RWPE2 (cell line): ENCODE measurements at regions not wholly inside any gene's neighbourhood (a gene's known extent, or its start where the extent isn't known, plus 50 kb on each side); places are given as distances from the start of the nearest gene placed in this dataset.

Experiments used
- ATAC-seq: fragments of 200-7000 bp; cut with Tn5 transposase; 3 replicates; pipeline ENCODE4 v1.9.1; 2021; ENCODE audit warnings: low read depth
- DNase-seq: peaks from one replicate; pipeline ENCODE4 v3.0.0-alpha.2; 2020; ENCODE audit warnings: low spot score
- H3K27ac ChIP-seq: fragments of 450-650 bp; 2 replicates; pipeline ENCODE4 v1.5.1; 2017; ENCODE audit warnings: mild to moderate bottlenecking; ENCODE audit not compliant: poor library complexity, severe bottlenecking
- H3K27me3 ChIP-seq: fragments of 250-450 bp; sonication (Bioruptor Pico); 2 replicates; pipeline ENCODE4 v1.5.1; 2021; ENCODE audit warnings: mild to moderate bottlenecking, moderate library complexity; ENCODE audit not compliant: insufficient read depth, poor library complexity, severe bottlenecking
- H3K36me3 ChIP-seq: fragments of 250-450 bp; sonication (Bioruptor Pico); 2 replicates; pipeline ENCODE4 v1.5.1; 2020; ENCODE audit warnings: low read depth, mild to moderate bottlenecking, moderate library complexity
- H3K4me1 ChIP-seq: fragments of 250-450 bp; sonication (Bioruptor Pico); 2 replicates; pipeline ENCODE4 v1.5.1; 2021; ENCODE audit warnings: mild to moderate bottlenecking, moderate library complexity; ENCODE audit not compliant: insufficient read depth, poor library complexity, severe bottlenecking
- H3K4me3 ChIP-seq: fragments of 250-450 bp; sonication (Bioruptor Pico); 2 replicates; pipeline ENCODE4 v1.5.1; 2021; ENCODE audit warnings: mild to moderate bottlenecking, moderate library complexity; ENCODE audit not compliant: severe bottlenecking
- H3K9me3 ChIP-seq: fragments of 250-450 bp; sonication (Bioruptor Pico); 2 replicates; pipeline ENCODE4 v1.5.1; 2021; ENCODE audit warnings: mild to moderate bottlenecking, moderate library complexity; ENCODE audit not compliant: severe bottlenecking
- TF ChIP-seq, protein P1 (sequence below): fragments of 450-650 bp; IDR thresholded peaks from one replicate; pipeline ENCODE4 v1.5.1; 2017; ENCODE audit warnings: mild to moderate bottlenecking, moderate library complexity; ENCODE audit not compliant: poor library complexity, severe bottlenecking

DNA sequence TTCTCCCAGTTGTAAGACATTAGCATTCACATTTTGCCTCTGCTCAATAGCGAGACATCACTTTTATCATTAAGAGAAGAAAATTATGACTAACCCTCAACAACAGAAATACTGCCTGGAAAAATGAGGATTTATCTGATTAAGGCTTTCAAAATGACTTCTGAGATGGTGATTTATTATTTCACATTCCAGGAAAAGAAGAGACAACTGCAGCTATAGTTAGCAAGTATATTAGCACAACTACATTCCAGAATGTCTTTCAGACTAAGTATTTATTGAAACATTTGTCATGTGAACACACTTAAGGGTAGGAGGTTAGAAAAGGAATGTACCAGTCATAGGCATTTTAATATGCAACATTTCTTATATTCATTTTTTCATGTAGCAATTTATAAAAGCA is 162.0 kb downstream of the IQUB start:
- Histone ChIP-seq H3K9me3 (no peaks in the 10 kb centered on the region), H3K27ac (no peak overlapping the region), H3K36me3 (no peaks in the 10 kb centered on the region), H3K4me1 (no peaks in the 10 kb centered on the region), H3K4me3 (no peak overlapping the region), H3K27me3 (no peaks in the 10 kb centered on the region)
- DNase-seq = no peak
- ATAC-seq = no peak
- TF ChIP-seq, protein P1, sequence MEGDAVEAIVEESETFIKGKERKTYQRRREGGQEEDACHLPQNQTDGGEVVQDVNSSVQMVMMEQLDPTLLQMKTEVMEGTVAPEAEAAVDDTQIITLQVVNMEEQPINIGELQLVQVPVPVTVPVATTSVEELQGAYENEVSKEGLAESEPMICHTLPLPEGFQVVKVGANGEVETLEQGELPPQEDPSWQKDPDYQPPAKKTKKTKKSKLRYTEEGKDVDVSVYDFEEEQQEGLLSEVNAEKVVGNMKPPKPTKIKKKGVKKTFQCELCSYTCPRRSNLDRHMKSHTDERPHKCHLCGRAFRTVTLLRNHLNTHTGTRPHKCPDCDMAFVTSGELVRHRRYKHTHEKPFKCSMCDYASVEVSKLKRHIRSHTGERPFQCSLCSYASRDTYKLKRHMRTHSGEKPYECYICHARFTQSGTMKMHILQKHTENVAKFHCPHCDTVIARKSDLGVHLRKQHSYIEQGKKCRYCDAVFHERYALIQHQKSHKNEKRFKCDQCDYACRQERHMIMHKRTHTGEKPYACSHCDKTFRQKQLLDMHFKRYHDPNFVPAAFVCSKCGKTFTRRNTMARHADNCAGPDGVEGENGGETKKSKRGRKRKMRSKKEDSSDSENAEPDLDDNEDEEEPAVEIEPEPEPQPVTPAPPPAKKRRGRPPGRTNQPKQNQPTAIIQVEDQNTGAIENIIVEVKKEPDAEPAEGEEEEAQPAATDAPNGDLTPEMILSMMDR = no peak

- TF ChIP-seq, protein P1 = peak; percentile 93
- H3K9me3 ChIP-seq = no peaks in the 10 kb centered on the region
Observed at GRCh38 chr7:123367484-123368122, 166.8 kb downstream of the IQUB start.

GRCh38 chr7:123367031-123367430 is 167.3 kb upstream of the SLC13A1 start:
- H3K27ac ChIP-seq = no peak overlapping the region
- TF ChIP-seq, protein P1 = no peak
- ATAC-seq (no peak), DNase-seq (no peak)
- no peaks in the 10 kb centered on the region for H3K4me1 ChIP-seq
- H3K27me3 ChIP-seq = no peaks in the 10 kb centered on the region
- H3K4me3 ChIP-seq = no peak overlapping the region
- H3K36me3 ChIP-seq = no peaks in the 10 kb centered on the region
- no peaks in the 10 kb centered on the region for H3K9me3 ChIP-seq

More at GRCh38 chr7:123367484-123368122, 166.8 kb downstream of the IQUB start:
- DNase-seq = no peak
- peak; percentile 58; the same call in 1 of the 3 replicates for ATAC-seq
- no peaks in the 10 kb centered on the region for H3K36me3 ChIP-seq
- H3K4me3 ChIP-seq = no peak overlapping the region
- H3K4me1 ChIP-seq = no peaks in the 10 kb centered on the region
- H3K27ac ChIP-seq = no peak overlapping the region
- no peaks in the 10 kb centered on the region for H3K27me3 ChIP-seq

DNA sequence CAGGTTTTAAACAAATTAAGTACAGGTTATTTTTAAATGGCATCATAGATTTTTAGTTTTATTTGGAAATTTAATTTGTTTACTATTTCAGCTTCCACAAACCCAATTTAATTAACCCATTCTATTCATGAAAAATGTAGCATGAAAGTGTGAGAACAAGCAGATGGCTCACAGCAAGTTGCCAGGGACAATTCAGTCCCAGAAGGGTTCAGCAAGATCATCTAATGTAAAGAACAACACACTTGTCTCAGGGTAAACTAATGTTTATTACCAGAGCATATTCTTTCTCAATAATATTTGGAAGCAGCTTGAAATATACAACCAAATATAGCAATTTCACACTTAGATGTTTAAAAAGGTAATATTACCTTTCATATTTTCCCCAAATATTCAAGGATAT is 166.9 kb upstream of the SLC13A1 start:
- H3K36me3 ChIP-seq = no peaks in the 10 kb centered on the region
- TF ChIP-seq, protein P1 = no peak
- H3K27me3 ChIP-seq = no peaks in the 10 kb centered on the region
- H3K9me3 ChIP-seq = no peaks in the 10 kb centered on the region
- H3K4me1 ChIP-seq = no peaks in the 10 kb centered on the region
- no peak for DNase-seq
- H3K27ac ChIP-seq = no peak overlapping the region
- H3K4me3 ChIP-seq = no peak overlapping the region
- no peak for ATAC-seq

DNA sequence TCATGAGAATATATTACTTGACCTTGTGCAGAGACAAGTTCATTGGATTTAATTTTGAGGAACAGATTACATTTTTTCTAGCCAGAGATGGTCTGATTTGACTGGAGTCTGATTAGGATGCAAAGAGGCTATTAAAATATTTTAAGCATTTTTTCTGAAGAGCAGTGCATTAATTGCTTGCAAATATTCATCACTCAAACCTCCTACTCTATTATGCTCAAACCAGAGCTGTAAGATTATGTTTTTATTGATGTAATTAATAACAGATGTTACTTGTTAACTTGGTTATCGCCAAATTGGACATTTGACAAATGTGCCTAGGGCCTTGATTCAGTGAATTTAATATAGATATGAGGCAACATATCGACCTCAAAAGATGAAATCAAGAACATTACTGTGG is 160.9 kb upstream of the SLC13A1 start:
- H3K36me3 ChIP-seq = no peaks in the 10 kb centered on the region
- no peaks in the 10 kb centered on the region for H3K4me1 ChIP-seq
- H3K9me3 ChIP-seq = no peaks in the 10 kb centered on the region
- DNase-seq (no peak), ATAC-seq (no peak)
- TF ChIP-seq, protein P1 = no peak
- no peak overlapping the region for H3K4me3 ChIP-seq
- H3K27me3 ChIP-seq = no peaks in the 10 kb centered on the region
- no peak overlapping the region for H3K27ac ChIP-seq
